Activated CD4-positive, alpha-beta memory T cell treated with anti-CD3 and anti-CD28 coated beads for 36 hours (primary cell): ENCODE measurements at regions not wholly inside any gene's neighbourhood (a gene's known extent, or its start where the extent isn't known, plus 50 kb on each side); places are given as distances from the start of the nearest gene placed in this dataset.

Experiments used
- CTCF ChIA-PET: fragments of 350-600 bp; sonication (Branson Sonifier 250); formaldehyde crosslinking; loops from one replicate; lab custom pipeline; 2021; ENCODE audit warnings: antibody characterized with exemption, inconsistent platforms; lab: Charles Lee
- POLR2A ChIA-PET: fragments of 350-600 bp; sonication (Branson Sonifier 250); formaldehyde crosslinking; loops from one replicate; lab custom pipeline; 2021; ENCODE audit warnings: antibody characterized with exemption; lab: Charles Lee
- DNase-seq: peaks from one replicate; pipeline ENCODE4 v3.0.0-alpha.2; 2020
- H3K27ac Mint-ChIP-seq: one replicate; pipeline ENCODE4 v1.8.0; 2021; ENCODE audit warnings: mixed read lengths
- H3K27me3 Mint-ChIP-seq: one replicate; pipeline ENCODE4 v1.8.0; 2021; ENCODE audit warnings: mixed read lengths
- H3K36me3 Mint-ChIP-seq: one replicate; pipeline ENCODE4 v1.8.0; 2021; ENCODE audit warnings: mixed read lengths
- H3K4me1 Mint-ChIP-seq: one replicate; pipeline ENCODE4 v1.8.0; 2021; ENCODE audit warnings: low read depth, mixed read lengths
- H3K4me3 Mint-ChIP-seq: one replicate; pipeline ENCODE4 v1.8.0; 2021; ENCODE audit warnings: mild to moderate bottlenecking, mixed read lengths
- H3K9me3 Mint-ChIP-seq: one replicate; pipeline ENCODE4 v1.8.0; 2021; ENCODE audit warnings: mixed read lengths
- intact Hi-C: fragments of 100-400 bp; cut with micrococcal nuclease; formaldehyde crosslinking; loops from one replicate; pipeline ENCODE4 v1.15.1; 2023

- no peak for DNase-seq
- intact Hi-C loops, result no loop called here
- H3K4me3 Mint-ChIP-seq, result no peak overlapping the region
- H3K27me3 Mint-ChIP-seq, result no peaks in the 10 kb centered on the region
- no peaks in the 10 kb centered on the region for H3K9me3 Mint-ChIP-seq
- no peaks in the 10 kb centered on the region for H3K4me1 Mint-ChIP-seq
- ChIA-PET POLR2A (no interaction called here), CTCF (no interaction called here)
- no peaks in the 10 kb centered on the region for H3K36me3 Mint-ChIP-seq
- no peak overlapping the region for H3K27ac Mint-ChIP-seq
Observed at GRCh38 chr10:120402147-120402766, 54.8 kb upstream of the PLPP4 start.

GRCh38 chr10:120403109-120403508 lies 53.9 kb upstream of the PLPP4 start:
- CTCF ChIA-PET, result no interaction called here
- no peak overlapping the region for H3K27ac Mint-ChIP-seq

GRCh38 chr10:120406376-120406775 lies 50.7 kb upstream of the PLPP4 start:
- intact Hi-C loops, result no loop called here
- no peak for DNase-seq
- H3K36me3 Mint-ChIP-seq, result no peaks in the 10 kb centered on the region
- H3K27me3 Mint-ChIP-seq, result peaks cover 1% of the 10 kb centered on the region
- CTCF ChIA-PET, result interaction anchor here (1.2 kb wide), 1 partner anchor 28 kb away, joined by 3 read pairs; no protein-coding TSS in a partner anchor
- no peaks in the 10 kb centered on the region for H3K9me3 Mint-ChIP-seq
- H3K4me3 Mint-ChIP-seq, result no peak overlapping the region
- POLR2A ChIA-PET, result no interaction called here
- H3K4me1 Mint-ChIP-seq, result no peaks in the 10 kb centered on the region
- no peak overlapping the region for H3K27ac Mint-ChIP-seq

More at GRCh38 chr10:120403109-120403508, 53.9 kb upstream of the PLPP4 start:
- Mint-ChIP-seq H3K27me3 (no peaks in the 10 kb centered on the region), H3K4me3 (no peak overlapping the region), H3K9me3 (no peaks in the 10 kb centered on the region), H3K36me3 (no peaks in the 10 kb centered on the region), H3K4me1 (no peaks in the 10 kb centered on the region)
- no peak for DNase-seq
- POLR2A ChIA-PET, result no interaction called here
- intact Hi-C loops, result no loop called here
